ENCODE measurements at regions not wholly inside any gene's neighbourhood (a gene's known extent, or its start where the extent isn't known, plus 50 kb on each side); places are given as distances from the start of the nearest gene placed in this dataset.

DNA sequence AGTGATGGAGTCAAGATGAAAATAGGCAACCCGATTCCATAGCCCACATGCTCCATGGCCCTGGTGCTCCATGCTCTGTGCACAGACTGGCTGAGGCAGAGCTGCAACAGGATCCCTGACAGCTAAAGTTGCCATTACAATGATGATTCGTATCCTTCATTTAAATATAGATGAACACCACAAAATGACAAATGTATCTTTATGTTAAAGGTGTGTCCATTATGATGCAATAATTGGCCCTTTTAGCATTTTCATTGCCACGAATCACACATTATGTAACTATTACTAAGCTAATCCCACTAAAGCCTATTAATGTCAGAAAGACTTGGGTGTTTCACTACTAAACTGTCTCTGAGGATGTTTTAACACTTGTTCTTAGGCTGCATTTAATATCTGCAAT, 270.2 kb upstream of the THBS1 start:
- in situ Hi-C loops (cut with MboI; ENCODE audit: low pct_unique_long_range_greater_than_20kb in 2 of 9, low sequenced_read_pairs in 9 of 9, unreplicated experiment in 9 of 9) = no loop called here
- Histone ChIP-seq H3K4me1 (replicated peaks in 1 of 2) (no peaks in the 10 kb centered on the region), H3K4me3 (no peak overlapping the region), H3K27ac (no peak overlapping the region)
- ATAC-seq (replicated peaks in 6 of 8) = peak; percentile 20 to 88 (median 57)
- WGBS, 10 experiments = 0 to 79% (median 67%) methylated on average over 1 to 3 of the region's 3 CpGs; no CpG with 5 or more reads in 3 of the 10 experiments

DNA sequence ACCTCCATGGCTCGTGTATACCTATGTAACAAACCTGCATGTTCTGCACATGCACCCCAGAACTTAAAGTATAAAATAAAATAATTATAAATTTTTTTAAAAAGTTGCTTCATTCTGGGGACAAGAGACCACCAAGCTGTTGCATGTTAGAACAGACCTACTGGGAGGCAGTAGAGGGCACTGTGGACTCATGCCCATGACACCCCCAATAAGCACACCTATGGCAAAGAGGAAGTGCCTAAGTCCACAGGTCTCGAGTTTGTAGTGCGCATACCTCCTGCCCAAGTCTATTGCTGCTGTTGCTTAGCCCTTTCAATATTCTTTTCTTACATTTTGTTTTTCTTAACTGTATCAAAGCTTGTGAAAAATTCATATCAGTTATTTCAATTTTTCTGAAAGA, 267.9 kb upstream of the THBS1 start:
- in situ Hi-C loops (cut with MboI; ENCODE audit: low pct_unique_long_range_greater_than_20kb in 2 of 9, low sequenced_read_pairs in 9 of 9, unreplicated experiment in 9 of 9) = no loop called here
- peak in 1 of 8 experiments; percentile 66 for ATAC-seq (replicated peaks in 6 of 8)
- Histone ChIP-seq H3K4me3 (no peak overlapping the region), H3K4me1 (replicated peaks in 1 of 2) (no peaks in the 10 kb centered on the region), H3K27ac (no peak overlapping the region)
- WGBS, 10 experiments = 62 to 100% (median 80%) methylated on average over 1 to 3 of the region's 3 CpGs; no CpG with 5 or more reads in 1 of the 10 experiments

DNA sequence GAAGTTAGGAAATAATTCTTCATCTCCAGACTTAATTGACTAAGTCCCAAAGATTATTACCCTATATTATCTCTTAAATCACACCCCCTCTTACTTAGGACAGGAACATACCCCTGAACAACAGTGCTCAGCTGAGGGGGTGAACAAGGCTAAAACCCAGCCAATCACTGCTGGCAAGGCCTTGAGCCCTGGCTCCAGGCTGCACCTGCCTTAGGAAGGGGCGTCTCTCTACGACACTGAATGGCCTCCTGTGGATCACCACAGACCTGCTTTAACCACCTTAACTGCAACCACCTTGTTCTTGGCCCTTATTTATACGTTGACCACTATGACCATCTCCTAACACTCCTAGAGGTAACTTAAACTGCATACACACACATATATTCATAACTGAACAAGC, 267.4 kb upstream of the THBS1 start:
- in situ Hi-C loops (cut with MboI; ENCODE audit: low pct_unique_long_range_greater_than_20kb in 2 of 9, low sequenced_read_pairs in 9 of 9, unreplicated experiment in 9 of 9) = no loop called here
- ATAC-seq (replicated peaks in 6 of 8) = no peak
- Histone ChIP-seq H3K4me1 (replicated peaks in 1 of 2) (no peaks in the 10 kb centered on the region), H3K4me3 (no peak overlapping the region), H3K27ac (no peak overlapping the region)
- WGBS, 10 experiments = 0 to 88% (median 81%) methylated on average over 1 to 3 of the region's 3 CpGs; no CpG with 5 or more reads in 6 of the 10 experiments

DNA sequence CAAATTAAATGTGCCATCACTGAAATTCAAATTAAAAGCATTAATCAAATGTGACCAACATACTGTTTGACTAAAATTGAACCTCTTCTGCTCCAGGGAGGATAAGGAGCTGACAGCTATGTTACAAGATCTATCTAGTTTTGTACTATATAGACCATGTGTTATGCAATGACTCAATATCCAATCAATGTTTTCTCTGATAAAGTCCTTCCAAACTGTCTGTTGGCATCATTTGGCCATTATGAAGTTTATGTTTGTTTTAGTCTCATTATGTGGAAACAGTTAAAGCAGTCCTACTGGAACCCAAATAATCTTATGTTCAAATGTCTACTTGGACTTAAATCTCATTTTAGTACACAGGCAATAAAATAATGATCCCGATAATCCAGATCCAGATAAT, 267.0 kb upstream of the THBS1 start:
- ATAC-seq (replicated peaks in 6 of 8) = no peak
- Histone ChIP-seq H3K4me1 (replicated peaks in 1 of 2) (no peaks in the 10 kb centered on the region), H3K4me3 (no peak overlapping the region), H3K27ac (no peak overlapping the region)
- 82 to 100% (median 92%) methylated on average over 1 of the region's 1 CpG; no CpG with 5 or more reads in 1 of the 10 experiments for WGBS, 10 experiments
- in situ Hi-C loops (cut with MboI; ENCODE audit: low pct_unique_long_range_greater_than_20kb in 2 of 9, low sequenced_read_pairs in 9 of 9, unreplicated experiment in 9 of 9) = no loop called here

DNA sequence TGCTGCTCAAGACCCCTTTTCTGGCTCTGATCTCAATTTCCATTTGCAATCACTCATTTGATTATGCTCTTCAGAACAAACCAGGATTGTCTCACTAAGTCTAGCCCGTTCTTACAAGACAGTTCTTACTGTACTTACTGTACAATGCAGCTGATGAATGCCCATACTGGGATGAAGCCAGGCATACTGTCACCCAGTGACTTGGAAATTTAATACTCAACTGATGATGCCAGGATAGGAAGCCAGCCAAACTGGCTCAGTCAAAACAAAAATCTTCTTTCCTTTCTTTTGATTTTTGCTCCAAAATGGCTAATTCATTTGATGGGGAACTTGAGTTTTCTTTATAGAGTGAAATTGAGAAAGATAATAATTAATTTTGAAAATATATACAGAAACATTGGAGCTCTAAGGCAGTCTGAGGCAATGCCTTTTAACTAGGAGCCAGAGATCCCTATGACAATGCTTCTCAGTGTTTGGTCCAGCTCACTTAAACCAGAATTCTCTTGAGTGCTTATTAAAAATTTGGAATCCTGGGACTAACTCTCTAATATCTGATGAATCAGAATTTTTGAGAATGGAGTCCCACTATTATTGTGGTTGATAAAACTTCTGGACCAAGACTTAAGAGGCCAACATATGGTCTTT, 265.6 kb upstream of the THBS1 start:
- in situ Hi-C loops (cut with MboI; ENCODE audit: low pct_unique_long_range_greater_than_20kb in 2 of 9, low sequenced_read_pairs in 9 of 9, unreplicated experiment in 9 of 9) = no loop called here
- ATAC-seq (replicated peaks in 6 of 8) = no peak
- Histone ChIP-seq H3K4me1 (replicated peaks in 1 of 2) (no peaks in the 10 kb centered on the region), H3K27ac (no peak overlapping the region), H3K4me3 (no peak overlapping the region)
- WGBS, 10 experiments = 17 to 80% (median 62%) methylated on average over 1 of the region's 1 CpG; no CpG with 5 or more reads in 4 of the 10 experiments

DNA sequence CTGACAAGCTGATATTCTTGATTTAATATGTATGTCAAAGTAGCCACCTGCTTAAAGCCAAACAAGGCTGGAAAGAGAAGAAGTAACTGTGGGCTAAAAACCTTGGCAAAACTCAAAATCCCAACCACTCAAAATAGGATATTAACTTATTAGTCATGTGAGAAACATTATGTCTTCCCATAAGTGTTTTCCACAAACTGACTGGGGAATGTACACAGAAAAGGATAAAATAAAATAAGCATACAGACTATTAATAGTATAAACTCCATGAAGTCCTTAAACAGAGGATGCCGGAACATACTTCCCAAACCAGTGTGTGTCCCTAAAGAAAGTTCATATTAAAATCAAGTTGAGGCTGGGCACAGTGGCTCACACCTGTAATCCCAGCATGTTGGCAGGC, 263.7 kb upstream of the THBS1 start:
- H3K27ac ChIP-seq = no peak overlapping the region
- no peak overlapping the region for H3K4me3 ChIP-seq
- no peaks in the 10 kb centered on the region for H3K4me1 ChIP-seq (replicated peaks in 1 of 2)
- ATAC-seq (replicated peaks in 6 of 8) = no peak
- in situ Hi-C loops (cut with MboI; ENCODE audit: low pct_unique_long_range_greater_than_20kb in 2 of 9, low sequenced_read_pairs in 9 of 9, unreplicated experiment in 9 of 9) = no loop called here
- 100% methylated on average over 1 of the region's 1 CpG; no CpG with 5 or more reads in 6 of the 10 experiments for WGBS, 10 experiments

DNA sequence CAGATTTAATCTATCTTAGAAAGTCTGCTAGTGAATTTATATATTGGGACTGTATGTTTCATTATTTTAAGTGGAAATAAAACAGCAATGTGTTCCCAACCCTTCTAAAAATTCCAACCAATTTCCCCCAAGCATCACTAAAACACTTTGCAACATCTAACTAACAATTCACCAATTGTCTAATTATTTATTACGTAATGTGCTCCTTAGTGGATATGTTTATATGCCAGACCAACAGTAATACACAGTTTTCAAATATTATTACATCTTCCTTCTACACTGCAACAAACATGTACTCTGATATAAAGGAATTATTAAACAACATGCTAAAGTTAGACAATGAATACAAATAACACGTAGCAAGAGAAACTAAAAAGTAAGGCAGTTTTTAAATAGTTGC, 262.6 kb upstream of the THBS1 start:
- in situ Hi-C loops (cut with MboI; ENCODE audit: low pct_unique_long_range_greater_than_20kb in 2 of 9, low sequenced_read_pairs in 9 of 9, unreplicated experiment in 9 of 9) = no loop called here
- Histone ChIP-seq H3K4me1 (replicated peaks in 1 of 2) (no peaks in the 10 kb centered on the region), H3K27ac (no peak overlapping the region), H3K4me3 (no peak overlapping the region)
- WGBS, 10 experiments = 83 to 100% (median 89%) methylated on average over 1 to 2 of the region's 2 CpGs
- no peak for ATAC-seq (replicated peaks in 6 of 8)

DNA sequence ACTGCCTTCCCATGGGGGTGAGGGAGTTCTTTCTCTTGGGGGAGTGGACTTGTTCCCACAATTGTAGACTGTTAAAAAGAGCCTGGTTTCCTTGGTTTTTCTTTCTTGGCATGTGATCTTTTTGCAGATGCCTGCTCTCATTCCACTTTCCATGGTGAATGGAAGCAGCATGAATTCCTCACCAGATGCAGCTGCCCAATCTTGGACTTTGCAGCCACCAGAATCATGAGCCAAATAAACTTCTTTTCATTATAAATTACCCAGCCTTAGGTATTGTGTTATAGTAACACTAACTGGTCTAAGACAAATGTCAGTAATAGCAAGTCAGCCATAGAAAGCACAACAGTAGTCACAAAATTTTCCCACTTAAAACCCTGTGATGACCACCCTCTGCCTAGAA, 260.5 kb upstream of the THBS1 start:
- in situ Hi-C loops (cut with MboI; ENCODE audit: low pct_unique_long_range_greater_than_20kb in 2 of 9, low sequenced_read_pairs in 9 of 9, unreplicated experiment in 9 of 9) = no loop called here

DNA sequence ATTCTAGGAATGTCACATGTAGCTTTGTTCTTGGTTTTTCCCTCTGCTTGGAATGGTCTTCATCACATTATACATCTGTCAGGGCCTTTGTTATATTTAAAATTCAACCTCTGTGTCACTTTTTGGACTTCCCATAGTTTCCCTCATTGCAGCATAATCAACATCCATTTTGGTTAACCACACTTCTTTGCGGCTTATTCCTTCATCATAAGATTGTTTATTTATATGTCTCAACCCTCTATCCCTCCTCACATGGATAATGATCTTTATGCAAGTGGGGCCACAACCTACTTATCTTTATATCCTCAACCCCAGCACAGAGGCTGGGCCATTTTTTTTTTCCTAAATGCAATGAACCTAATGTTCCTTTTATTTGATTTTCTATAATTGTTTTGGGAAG, 260.0 kb upstream of the THBS1 start:
- no peak for ATAC-seq (replicated peaks in 6 of 8)
- 73 to 100% (median 100%) methylated on average over 1 of the region's 1 CpG; no CpG with 5 or more reads in 1 of the 10 experiments for WGBS, 10 experiments
- H3K4me1 ChIP-seq (replicated peaks in 1 of 2) = no peaks in the 10 kb centered on the region
- no peak overlapping the region for H3K27ac ChIP-seq
- in situ Hi-C loops (cut with MboI; ENCODE audit: low pct_unique_long_range_greater_than_20kb in 2 of 9, low sequenced_read_pairs in 9 of 9, unreplicated experiment in 9 of 9) = no loop called here
- H3K4me3 ChIP-seq = no peak overlapping the region

More for the DNA sequence above, 260.5 kb upstream of the THBS1 start:
- no peak overlapping the region for H3K4me3 ChIP-seq
- no peak overlapping the region for H3K27ac ChIP-seq
- ATAC-seq (replicated peaks in 6 of 8) = no peak
- no peaks in the 10 kb centered on the region for H3K4me1 ChIP-seq (replicated peaks in 1 of 2)

DNA sequence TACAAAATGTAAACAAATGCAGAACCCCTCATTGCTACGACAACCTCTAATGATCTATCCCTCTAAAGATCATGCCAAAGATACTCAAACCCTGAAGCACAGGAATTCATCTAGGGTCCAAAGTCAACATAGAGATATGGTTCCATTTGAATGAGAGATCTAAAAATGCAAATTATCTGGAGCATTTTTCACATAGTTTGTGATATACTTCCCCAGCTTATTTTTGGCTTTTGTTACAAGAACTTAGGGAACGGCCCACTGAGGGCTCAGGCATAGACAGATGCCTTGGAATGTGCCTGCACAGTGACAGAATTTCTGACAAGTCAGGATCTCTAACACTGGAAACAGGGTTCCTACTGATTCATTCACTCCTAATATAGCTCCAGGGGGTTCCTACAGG, 258.9 kb upstream of the THBS1 start:
- H3K4me3 ChIP-seq = no peak overlapping the region
- H3K27ac ChIP-seq = no peak overlapping the region
- WGBS, 10 experiments = 39 to 100% (median 97%) methylated on average over 1 to 2 of the region's 2 CpGs; no CpG with 5 or more reads in 2 of the 10 experiments
- H3K4me1 ChIP-seq (replicated peaks in 1 of 2) = no peaks in the 10 kb centered on the region
- in situ Hi-C loops (cut with MboI; ENCODE audit: low pct_unique_long_range_greater_than_20kb in 2 of 9, low sequenced_read_pairs in 9 of 9, unreplicated experiment in 9 of 9) = no loop called here
- peak in 1 of 8 experiments; percentile 73 for ATAC-seq (replicated peaks in 6 of 8)

DNA sequence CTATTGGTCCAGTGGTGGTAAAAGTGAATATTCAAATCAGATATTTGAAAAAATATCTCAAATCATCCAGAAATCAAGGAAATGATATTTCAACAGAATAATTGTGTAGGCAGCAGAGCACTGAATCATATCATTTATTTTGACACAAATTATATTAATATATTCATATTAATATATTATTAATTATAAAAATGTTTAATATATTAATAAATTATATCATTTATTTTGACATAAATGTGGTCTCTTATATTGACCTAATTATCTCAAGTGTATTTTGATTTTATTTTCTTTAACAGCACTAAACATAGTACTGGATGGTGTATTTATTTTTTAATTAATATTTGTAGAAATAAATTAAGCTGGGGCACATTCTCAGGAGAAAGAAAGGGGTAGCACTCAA, 257.7 kb upstream of the THBS1 start:
- H3K27ac ChIP-seq = no peak overlapping the region
- no peak for ATAC-seq (replicated peaks in 6 of 8)
- H3K4me1 ChIP-seq (replicated peaks in 1 of 2) = no peaks in the 10 kb centered on the region
- in situ Hi-C loops (cut with MboI; ENCODE audit: low pct_unique_long_range_greater_than_20kb in 2 of 9, low sequenced_read_pairs in 9 of 9, unreplicated experiment in 9 of 9) = no loop called here
- no peak overlapping the region for H3K4me3 ChIP-seq

DNA sequence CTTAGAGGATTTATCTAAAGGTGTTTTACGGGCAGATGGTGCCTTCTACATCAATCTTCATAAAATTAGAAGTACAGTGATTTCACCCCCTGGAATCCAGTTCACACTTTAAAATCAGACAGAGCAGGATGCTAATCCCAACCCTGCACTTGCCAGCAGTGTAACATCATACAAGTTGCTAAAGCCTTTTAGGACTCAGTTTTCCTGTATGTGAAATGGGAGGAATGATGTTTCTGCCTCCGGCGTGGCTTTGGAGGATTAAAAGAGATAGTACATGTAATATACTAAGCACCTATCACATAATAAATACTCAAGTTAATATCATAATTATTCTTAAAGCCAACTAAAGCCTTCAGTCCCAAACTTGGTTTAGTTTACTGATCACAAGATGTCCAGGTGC, 257.2 kb upstream of the THBS1 start:
- H3K27ac ChIP-seq = no peak overlapping the region
- 55 to 100% (median 91%) methylated on average over 1 to 3 of the region's 3 CpGs for WGBS, 10 experiments
- H3K4me3 ChIP-seq = no peak overlapping the region
- no peaks in the 10 kb centered on the region for H3K4me1 ChIP-seq (replicated peaks in 1 of 2)
- in situ Hi-C loops (cut with MboI; ENCODE audit: low pct_unique_long_range_greater_than_20kb in 2 of 9, low sequenced_read_pairs in 9 of 9, unreplicated experiment in 9 of 9) = no loop called here
- no peak for ATAC-seq (replicated peaks in 6 of 8)

DNA sequence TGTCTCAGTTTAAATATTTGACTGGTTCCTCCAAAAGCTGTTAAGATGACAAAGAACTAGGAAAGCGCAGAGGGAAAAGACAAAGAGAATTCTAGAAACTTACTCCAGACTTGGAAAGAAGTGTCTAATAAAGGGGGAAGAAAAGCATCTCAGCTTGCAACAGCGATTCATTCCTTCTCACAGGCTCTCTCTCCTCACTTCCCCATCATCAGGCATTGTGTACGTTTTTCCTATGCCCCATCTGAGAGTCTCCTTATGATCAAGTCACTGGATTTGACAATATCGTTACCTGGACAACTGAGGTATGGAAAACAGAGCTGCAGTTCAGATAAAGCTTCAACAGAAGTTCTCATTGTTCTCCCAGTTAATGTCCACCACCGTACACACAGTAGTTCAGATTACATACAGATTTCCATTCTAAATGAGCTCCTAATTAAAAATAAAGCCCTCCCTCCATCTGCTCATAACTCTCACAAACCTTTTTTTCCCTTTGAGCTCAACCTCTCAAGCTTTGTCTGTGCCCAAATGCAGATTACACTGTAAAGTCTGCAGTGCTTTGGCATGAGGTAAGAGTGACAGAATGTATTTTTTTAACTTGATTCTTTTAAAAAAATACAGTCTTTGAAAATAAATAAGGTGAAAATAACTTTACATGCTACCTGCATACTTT, 254.4 kb upstream of the THBS1 start:
- in situ Hi-C loops (cut with MboI; ENCODE audit: low pct_unique_long_range_greater_than_20kb in 2 of 9, low sequenced_read_pairs in 9 of 9, unreplicated experiment in 9 of 9) = no loop called here
- no peak for ATAC-seq (replicated peaks in 6 of 8)
- Histone ChIP-seq H3K27ac (no peak overlapping the region), H3K4me3 (no peak overlapping the region), H3K4me1 (replicated peaks in 1 of 2) (no peaks in the 10 kb centered on the region)
- 44 to 100% (median 61%) methylated on average over 1 to 5 of the region's 5 CpGs for WGBS, 10 experiments
